ENCODE measurements at regions not wholly inside any gene's neighbourhood (a gene's known extent, or its start where the extent isn't known, plus 50 kb on each side); places are given as distances from the start of the nearest gene placed in this dataset.

DNA sequence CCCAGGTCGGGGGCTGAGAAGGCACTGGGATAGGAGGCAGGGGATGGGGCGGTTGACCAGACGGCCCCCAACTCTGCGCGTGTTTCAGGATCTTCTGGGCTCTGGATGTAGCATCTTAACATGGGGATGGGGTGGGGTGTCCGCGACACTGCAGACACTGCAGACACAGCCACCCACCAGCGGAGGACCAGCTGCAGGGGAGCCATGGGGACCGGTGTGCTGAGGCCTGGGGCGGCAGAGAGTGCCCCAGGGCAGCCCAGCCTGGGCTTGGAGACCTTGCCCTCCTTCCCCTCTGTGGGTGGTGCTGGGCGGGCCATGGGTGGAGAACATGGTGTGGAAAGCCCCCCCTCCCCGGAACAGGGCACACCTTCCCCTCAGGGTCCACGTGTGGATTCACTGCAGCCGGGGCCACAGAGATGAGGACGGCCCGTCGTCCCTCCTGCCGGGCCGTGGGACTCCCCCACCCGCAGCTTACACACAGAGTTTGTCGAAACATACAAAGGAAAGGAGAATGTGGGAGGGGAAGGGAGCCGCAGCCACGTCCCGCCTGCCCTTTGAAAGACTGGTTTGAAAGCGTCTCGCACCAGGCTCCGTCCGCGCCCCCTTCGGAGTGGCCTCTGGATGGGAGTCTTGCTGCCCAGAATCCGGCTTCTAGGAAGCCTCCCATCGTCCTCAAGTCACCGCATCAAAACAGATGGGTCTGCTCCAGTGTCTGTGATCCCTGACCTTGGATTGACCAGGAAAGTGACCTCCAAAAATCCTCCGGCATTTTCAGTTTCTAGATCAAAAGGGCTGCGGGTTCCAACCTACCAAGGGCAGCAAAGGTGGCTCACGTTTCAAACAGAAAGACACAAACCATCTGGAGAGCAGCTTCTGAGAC lies 91.5 kb upstream of the TCERG1L start:
- CTCF ChIA-PET, result no interaction called here
- intact Hi-C loops (cut with micrococcal nuclease), result no loop called here
- Histone ChIP-seq H3K4me2 (ENCODE audit: insufficient read depth, low read length) (no peak overlapping the region), H3K9me3 (replicated peaks; ENCODE audit: control insufficient read depth, insufficient read depth, low read length) (peaks cover 4% of the 10 kb centered on the region), H3K27ac (ENCODE audit: insufficient read depth, low read depth, low read length) (no peak overlapping the region), H3K9ac (replicated peaks; ENCODE audit: extremely low read depth, insufficient read depth, low read length) (no peak overlapping the region), H4K20me1 (replicated peaks; ENCODE audit: control insufficient read depth, extremely low read depth, insufficient read depth, low read length) (no peaks in the 10 kb centered on the region), H3K9me1 (replicated peaks; ENCODE audit: control insufficient read depth, extremely low read depth, insufficient read depth, low read length) (no peaks in the 10 kb centered on the region), H3K27me3 (ENCODE audit: control insufficient read depth in 2 of 2, insufficient read depth in 2 of 2, low read length in 2 of 2) (no peaks in the 10 kb centered on the region), H3K79me2 (ENCODE audit: control insufficient read depth, insufficient read depth, low read length) (no peaks in the 10 kb centered on the region), H3K36me3 (ENCODE audit: control insufficient read depth in 2 of 2, extremely low read depth in 1 of 2, insufficient read depth in 2 of 2, low read length in 2 of 2) (no peaks in the 10 kb centered on the region), H3K4me1 (ENCODE audit: control insufficient read depth, extremely low read depth, insufficient read depth, low read length) (no peaks in the 10 kb centered on the region), H3K4me3 (replicated peaks in 1 of 3; ENCODE audit: insufficient read depth in 1 of 3, low read depth in 1 of 3, low read length in 3 of 3) (no peak overlapping the region), H2AFZ (ENCODE audit: low read depth, low read length) (no peak overlapping the region)
- DNase-seq (ENCODE audit: low read depth, low spot score), result no peak
- BruUV-seq (replicated peaks), result no TSS peak
- TF ChIP-seq POLR2AphosphoS5 (IDR thresholded peaks at IDR 0.05; ENCODE audit: insufficient read depth, low read depth, low read length) (no peak), MYC (IDR thresholded peaks at IDR 0.05; ENCODE audit: low read depth, low read length) (no peak)
- no peak for FAIRE-seq
- dilution Hi-C loops (cut with MboI; ENCODE audit: extremely low pct_ligation_motif_present, low sequenced_read_pairs), result no loop called here
- POLR2A ChIA-PET, result no interaction called here

GRCh38 chr10:131403936-131404335 lies 92.4 kb upstream of the TCERG1L start:
- Histone ChIP-seq H3K27me3 (ENCODE audit: control insufficient read depth in 2 of 2, insufficient read depth in 2 of 2, low read length in 2 of 2) (no peaks in the 10 kb centered on the region), H3K4me1 (ENCODE audit: control insufficient read depth, extremely low read depth, insufficient read depth, low read length) (no peaks in the 10 kb centered on the region), H4K20me1 (replicated peaks; ENCODE audit: control insufficient read depth, extremely low read depth, insufficient read depth, low read length) (no peaks in the 10 kb centered on the region), H2AFZ (ENCODE audit: low read depth, low read length) (no peak overlapping the region), H3K36me3 (ENCODE audit: control insufficient read depth in 2 of 2, extremely low read depth in 1 of 2, insufficient read depth in 2 of 2, low read length in 2 of 2) (no peaks in the 10 kb centered on the region), H3K27ac (ENCODE audit: insufficient read depth, low read depth, low read length) (no peak overlapping the region), H3K4me2 (ENCODE audit: insufficient read depth, low read length) (no peak overlapping the region), H3K9me1 (replicated peaks; ENCODE audit: control insufficient read depth, extremely low read depth, insufficient read depth, low read length) (no peaks in the 10 kb centered on the region), H3K4me3 (replicated peaks in 1 of 3; ENCODE audit: insufficient read depth in 1 of 3, low read depth in 1 of 3, low read length in 3 of 3) (no peak overlapping the region), H3K9me3 (replicated peaks; ENCODE audit: control insufficient read depth, insufficient read depth, low read length) (peaks cover 4% of the 10 kb centered on the region), H3K79me2 (ENCODE audit: control insufficient read depth, insufficient read depth, low read length) (no peaks in the 10 kb centered on the region), H3K9ac (replicated peaks; ENCODE audit: extremely low read depth, insufficient read depth, low read length) (no peak overlapping the region)
- no TSS peak for BruUV-seq (replicated peaks)
- DNase-seq (ENCODE audit: low read depth, low spot score) (no peak), FAIRE-seq (no peak)
- intact Hi-C loops (cut with micrococcal nuclease), result no loop called here
- dilution Hi-C loops (cut with MboI; ENCODE audit: extremely low pct_ligation_motif_present, low sequenced_read_pairs), result no loop called here
- ChIA-PET CTCF (no interaction called here), POLR2A (no interaction called here)
- TF ChIP-seq FOS (IDR thresholded peaks at IDR 0.05; ENCODE audit: borderline replicate concordance, insufficient read depth, low read length) (no peak), EZH2 (IDR thresholded peaks at IDR 0.05; ENCODE audit: borderline replicate concordance, low read depth, low read length, severe bottlenecking) (no peak), GATA2 (IDR thresholded peaks at IDR 0.05; ENCODE audit: insufficient read depth, insufficient read length, low read depth, low read length) (no peak), POLR2A (IDR thresholded peaks at IDR 0.05; ENCODE audit: low read depth, low read length) (no peak), JUN (IDR thresholded peaks at IDR 0.05; ENCODE audit: borderline replicate concordance, insufficient read depth, insufficient read length, low read depth) (no peak), MAX (IDR thresholded peaks at IDR 0.05; ENCODE audit: insufficient read depth, insufficient read length) (no peak), POLR2AphosphoS5 (IDR thresholded peaks at IDR 0.05; ENCODE audit: insufficient read depth, low read depth, low read length) (no peak), MYC (IDR thresholded peaks at IDR 0.05; ENCODE audit: low read depth, low read length) (no peak)
- TF ChIP-seq, protein P1, sequence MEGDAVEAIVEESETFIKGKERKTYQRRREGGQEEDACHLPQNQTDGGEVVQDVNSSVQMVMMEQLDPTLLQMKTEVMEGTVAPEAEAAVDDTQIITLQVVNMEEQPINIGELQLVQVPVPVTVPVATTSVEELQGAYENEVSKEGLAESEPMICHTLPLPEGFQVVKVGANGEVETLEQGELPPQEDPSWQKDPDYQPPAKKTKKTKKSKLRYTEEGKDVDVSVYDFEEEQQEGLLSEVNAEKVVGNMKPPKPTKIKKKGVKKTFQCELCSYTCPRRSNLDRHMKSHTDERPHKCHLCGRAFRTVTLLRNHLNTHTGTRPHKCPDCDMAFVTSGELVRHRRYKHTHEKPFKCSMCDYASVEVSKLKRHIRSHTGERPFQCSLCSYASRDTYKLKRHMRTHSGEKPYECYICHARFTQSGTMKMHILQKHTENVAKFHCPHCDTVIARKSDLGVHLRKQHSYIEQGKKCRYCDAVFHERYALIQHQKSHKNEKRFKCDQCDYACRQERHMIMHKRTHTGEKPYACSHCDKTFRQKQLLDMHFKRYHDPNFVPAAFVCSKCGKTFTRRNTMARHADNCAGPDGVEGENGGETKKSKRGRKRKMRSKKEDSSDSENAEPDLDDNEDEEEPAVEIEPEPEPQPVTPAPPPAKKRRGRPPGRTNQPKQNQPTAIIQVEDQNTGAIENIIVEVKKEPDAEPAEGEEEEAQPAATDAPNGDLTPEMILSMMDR (IDR thresholded peaks at IDR 0.05; ENCODE audit: extremely low read depth in 1 of 2, insufficient read depth in 1 of 2, low read depth in 1 of 2, low read length in 2 of 2), result no peak
